ENCODE measurements at regions not wholly inside any gene's neighbourhood (a gene's known extent, or its start where the extent isn't known, plus 50 kb on each side); places are given as distances from the start of the nearest gene placed in this dataset.

GRCh38 chr10:33807531-33808359 lies 473.3 kb upstream of the NRP1 start:
- Histone ChIP-seq H3K4me3 (ENCODE audit: control insufficient read depth in 2 of 3, extremely low read depth in 1 of 3, insufficient read depth in 2 of 3, low read depth in 1 of 3, low read length in 3 of 3) (no peak overlapping the region), H3K4me2 (ENCODE audit: control insufficient read depth, extremely low read depth, insufficient read depth, low read depth, low read length) (no peak overlapping the region), H3K36me3 (ENCODE audit: control insufficient read depth in 2 of 2, extremely low read depth in 1 of 2, insufficient read depth in 2 of 2, low read length in 2 of 2) (no peaks in the 10 kb centered on the region), H3K79me2 (ENCODE audit: control insufficient read depth, insufficient read depth, low read length) (no peaks in the 10 kb centered on the region), H3K9ac (ENCODE audit: control insufficient read depth, extremely low read depth, insufficient read depth, low read length) (no peak overlapping the region), H2AFZ (ENCODE audit: control insufficient read depth, low read length) (no peak overlapping the region), H3K9me1 (ENCODE audit: control insufficient read depth, extremely low read depth, insufficient read depth, low read length) (no peaks in the 10 kb centered on the region), H3K27me3 (ENCODE audit: control insufficient read depth, extremely low read depth, insufficient read depth, low read length) (no peaks in the 10 kb centered on the region), H3K9me3 (ENCODE audit: control insufficient read depth, low read depth, low read length) (no peaks in the 10 kb centered on the region), H3K27ac (ENCODE audit: control insufficient read depth, insufficient read depth, low read length) (no peak overlapping the region), H3K4me1 (ENCODE audit: control insufficient read depth, extremely low read depth, insufficient read depth, low read length) (no peaks in the 10 kb centered on the region), H4K20me1 (ENCODE audit: control insufficient read depth, extremely low read depth, insufficient read depth, low read length) (no peaks in the 10 kb centered on the region)
- dilution Hi-C loops (cut with MboI; ENCODE audit: extremely low pct_ligation_motif_present, low sequenced_read_pairs) = no loop called here
- DNase-seq (ENCODE audit: low read depth, low spot score) (no peak), FAIRE-seq (no peak)
- no peak for TF ChIP-seq EZH2 (IDR thresholded peaks at IDR 0.05; ENCODE audit: low read length)

- Histone ChIP-seq H3K27ac (ENCODE audit: control insufficient read depth, insufficient read depth, low read length) (no peak overlapping the region), H3K4me1 (ENCODE audit: control insufficient read depth, extremely low read depth, insufficient read depth, low read length) (no peaks in the 10 kb centered on the region), H4K20me1 (ENCODE audit: control insufficient read depth, extremely low read depth, insufficient read depth, low read length) (no peaks in the 10 kb centered on the region), H3K9me1 (ENCODE audit: control insufficient read depth, extremely low read depth, insufficient read depth, low read length) (no peaks in the 10 kb centered on the region), H3K9ac (ENCODE audit: control insufficient read depth, extremely low read depth, insufficient read depth, low read length) (no peak overlapping the region), H3K36me3 (ENCODE audit: control insufficient read depth in 2 of 2, extremely low read depth in 1 of 2, insufficient read depth in 2 of 2, low read length in 2 of 2) (no peaks in the 10 kb centered on the region), H2AFZ (ENCODE audit: control insufficient read depth, low read length) (no peak overlapping the region), H3K9me3 (ENCODE audit: control insufficient read depth, low read depth, low read length) (no peaks in the 10 kb centered on the region), H3K4me3 (ENCODE audit: control insufficient read depth in 2 of 3, extremely low read depth in 1 of 3, insufficient read depth in 2 of 3, low read depth in 1 of 3, low read length in 3 of 3) (no peak overlapping the region), H3K27me3 (ENCODE audit: control insufficient read depth, extremely low read depth, insufficient read depth, low read length) (no peaks in the 10 kb centered on the region), H3K79me2 (ENCODE audit: control insufficient read depth, insufficient read depth, low read length) (no peaks in the 10 kb centered on the region), H3K4me2 (ENCODE audit: control insufficient read depth, extremely low read depth, insufficient read depth, low read depth, low read length) (no peak overlapping the region)
- dilution Hi-C loops (cut with MboI; ENCODE audit: extremely low pct_ligation_motif_present, low sequenced_read_pairs) = no loop called here
- FAIRE-seq (no peak), DNase-seq (ENCODE audit: low read depth, low spot score) (no peak)
- TF ChIP-seq EZH2 (IDR thresholded peaks at IDR 0.05; ENCODE audit: low read length) (no peak), CTCF (optimal IDR thresholded peaks at IDR 0.05 in 1 of 3, IDR thresholded peaks at IDR 0.05 in 1 of 3, conservative IDR thresholded peaks at IDR 0.05 in 1 of 3; ENCODE audit: extremely low read depth in 1 of 3, insufficient read depth in 2 of 3, low read length in 3 of 3) (no peak)
Observed at GRCh38 chr10:33805831-33806230, 471.4 kb upstream of the NRP1 start.

GRCh38 chr10:33804584-33804983 lies 470.1 kb upstream of the NRP1 start:
- Histone ChIP-seq H3K36me3 (ENCODE audit: control insufficient read depth in 2 of 2, extremely low read depth in 1 of 2, insufficient read depth in 2 of 2, low read length in 2 of 2) (no peaks in the 10 kb centered on the region), H4K20me1 (ENCODE audit: control insufficient read depth, extremely low read depth, insufficient read depth, low read length) (no peaks in the 10 kb centered on the region), H3K4me3 (ENCODE audit: control insufficient read depth in 2 of 3, extremely low read depth in 1 of 3, insufficient read depth in 2 of 3, low read depth in 1 of 3, low read length in 3 of 3) (no peak overlapping the region), H2AFZ (ENCODE audit: control insufficient read depth, low read length) (no peak overlapping the region), H3K9me1 (ENCODE audit: control insufficient read depth, extremely low read depth, insufficient read depth, low read length) (no peaks in the 10 kb centered on the region), H3K79me2 (ENCODE audit: control insufficient read depth, insufficient read depth, low read length) (no peaks in the 10 kb centered on the region), H3K9ac (ENCODE audit: control insufficient read depth, extremely low read depth, insufficient read depth, low read length) (no peak overlapping the region), H3K9me3 (ENCODE audit: control insufficient read depth, low read depth, low read length) (no peaks in the 10 kb centered on the region), H3K27me3 (ENCODE audit: control insufficient read depth, extremely low read depth, insufficient read depth, low read length) (no peaks in the 10 kb centered on the region), H3K4me1 (ENCODE audit: control insufficient read depth, extremely low read depth, insufficient read depth, low read length) (no peaks in the 10 kb centered on the region), H3K4me2 (ENCODE audit: control insufficient read depth, extremely low read depth, insufficient read depth, low read depth, low read length) (no peak overlapping the region), H3K27ac (ENCODE audit: control insufficient read depth, insufficient read depth, low read length) (no peak overlapping the region)
- dilution Hi-C loops (cut with MboI; ENCODE audit: extremely low pct_ligation_motif_present, low sequenced_read_pairs) = no loop called here
- no peak for FAIRE-seq
- TF ChIP-seq CTCF (optimal IDR thresholded peaks at IDR 0.05 in 1 of 3, IDR thresholded peaks at IDR 0.05 in 1 of 3, conservative IDR thresholded peaks at IDR 0.05 in 1 of 3; ENCODE audit: extremely low read depth in 1 of 3, insufficient read depth in 2 of 3, low read length in 3 of 3) (no peak), EZH2 (IDR thresholded peaks at IDR 0.05; ENCODE audit: low read length) (no peak)
- DNase-seq (ENCODE audit: low read depth, low spot score) = no peak

Data from keratinocyte (primary cell).